Fibroblast of skin of back (primary cell): ENCODE measurements at regions not wholly inside any gene's neighbourhood (a gene's known extent, or its start where the extent isn't known, plus 50 kb on each side); places are given as distances from the start of the nearest gene placed in this dataset.

Experiments used
- DNase-seq: peaks from one replicate; pipeline ENCODE4 v3.0.0-alpha.2; 2013

DNA sequence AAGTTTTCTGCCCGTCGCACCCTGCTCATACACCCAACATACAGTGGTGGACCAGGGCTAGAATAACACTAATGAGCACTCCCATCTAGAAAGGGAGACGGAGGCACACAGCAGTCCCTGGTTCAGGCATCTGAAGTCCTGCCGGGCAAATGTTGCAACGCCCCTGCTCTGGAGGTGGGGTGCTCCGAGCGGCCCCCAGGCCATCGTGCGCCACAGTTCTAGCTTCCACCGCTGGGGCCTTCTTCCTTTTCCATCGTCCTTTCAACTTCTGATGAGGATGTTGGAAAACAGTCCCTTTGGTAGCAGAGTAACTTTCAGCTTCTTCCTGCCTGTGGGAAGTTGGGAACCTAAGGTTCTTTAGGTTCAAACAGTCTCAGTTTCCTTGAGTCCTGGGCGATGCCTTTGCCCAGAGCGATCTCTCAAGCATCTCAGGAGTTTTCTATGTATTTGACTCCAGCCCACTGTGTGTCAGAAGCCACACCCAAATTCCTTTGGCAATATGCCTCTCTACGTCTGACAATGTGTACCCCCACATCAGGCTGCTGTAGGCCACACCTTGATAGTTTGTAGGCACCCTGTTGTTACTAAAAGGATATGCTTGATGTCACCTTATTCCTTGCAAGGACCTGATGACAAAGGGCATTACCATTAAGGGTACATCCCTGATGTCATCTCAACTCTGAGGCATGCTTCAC is 258.8 kb downstream of the GLI2 start:
- no peak for DNase-seq

DNA sequence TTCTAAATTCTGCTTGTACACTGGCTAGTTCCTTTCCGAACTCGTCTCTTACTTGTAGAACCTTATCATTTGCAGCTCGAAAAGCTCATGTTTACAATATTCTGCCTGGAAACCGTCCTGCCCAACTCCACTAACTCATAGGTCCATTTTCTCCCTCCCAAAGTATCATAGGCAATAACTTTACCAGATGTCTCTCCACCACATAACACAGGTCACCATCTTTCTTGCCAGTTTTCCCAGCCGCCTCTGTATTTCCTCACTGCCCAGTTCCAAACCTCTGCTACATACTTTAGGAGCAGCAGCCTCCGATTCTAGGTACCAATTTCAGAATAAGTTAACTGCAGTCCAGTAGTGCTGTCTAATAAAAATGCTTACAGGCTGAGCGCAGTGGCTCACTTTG is 259.5 kb downstream of the GLI2 start:
- no peak for DNase-seq

DNA sequence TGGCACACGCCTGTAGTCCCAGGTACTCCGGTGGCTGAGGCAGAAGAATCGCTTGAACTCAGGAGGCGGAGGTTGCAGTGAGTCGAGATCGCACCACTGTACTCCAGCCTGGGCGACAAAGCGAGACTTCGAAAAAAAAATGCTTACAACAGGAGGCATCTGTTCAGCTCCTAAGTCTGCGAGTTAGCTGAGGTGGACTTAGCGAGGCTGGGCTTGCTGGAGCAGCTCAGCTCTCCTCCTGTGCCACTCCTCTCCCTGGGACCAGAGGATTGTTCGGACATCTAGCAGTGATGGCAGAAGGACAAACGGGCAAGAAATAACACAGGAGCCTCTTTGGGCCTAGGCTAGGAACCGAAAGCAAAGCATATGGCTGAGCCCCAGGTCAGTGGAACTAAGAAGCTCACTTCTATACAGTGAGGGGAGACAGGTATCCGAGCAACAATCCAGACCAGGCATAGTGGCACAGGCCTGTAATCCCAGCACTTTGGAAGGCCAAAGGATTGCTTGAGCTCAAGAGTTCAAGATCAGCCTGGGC is 260.1 kb downstream of the GLI2 start:
- no peak for DNase-seq

DNA sequence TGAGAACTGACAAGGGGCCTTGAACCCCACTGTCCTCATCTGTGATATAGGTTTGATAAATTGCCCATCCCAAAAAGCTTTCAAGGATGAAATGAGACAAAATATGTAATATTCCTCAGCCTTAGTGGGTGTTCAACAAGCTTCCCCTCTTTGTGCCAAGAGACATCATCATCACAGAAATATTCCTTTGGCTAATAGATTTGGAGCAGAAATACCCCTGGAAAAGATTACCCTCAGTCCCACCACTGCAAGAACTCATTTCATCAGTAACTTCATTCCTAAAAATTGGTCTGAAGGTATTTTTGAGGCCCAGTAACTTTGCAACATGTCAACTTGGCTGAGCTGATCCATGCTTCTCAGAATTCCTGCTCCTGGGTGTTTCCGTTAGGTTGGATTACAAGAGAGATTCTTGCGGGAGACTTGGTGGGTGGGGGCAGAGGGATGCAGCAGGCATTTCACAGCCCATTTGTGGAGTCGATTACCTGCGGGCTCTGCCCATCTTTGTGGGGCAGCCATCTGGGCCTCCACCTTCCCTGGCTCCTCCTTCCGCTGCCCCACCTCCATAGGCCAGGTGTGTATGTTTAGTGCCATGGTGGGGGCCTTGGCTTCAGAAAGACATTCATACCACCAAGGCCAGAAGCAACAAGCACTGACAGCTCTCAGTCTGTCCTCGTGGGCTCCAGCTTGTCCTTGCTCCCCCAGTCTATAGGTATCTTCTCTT is 263.9 kb downstream of the GLI2 start:
- DNase-seq = no peak

- no peak for DNase-seq
These were observed 265.1 kb downstream of the GLI2 start for GRCh38 chr2:121000804-121001203.

DNA sequence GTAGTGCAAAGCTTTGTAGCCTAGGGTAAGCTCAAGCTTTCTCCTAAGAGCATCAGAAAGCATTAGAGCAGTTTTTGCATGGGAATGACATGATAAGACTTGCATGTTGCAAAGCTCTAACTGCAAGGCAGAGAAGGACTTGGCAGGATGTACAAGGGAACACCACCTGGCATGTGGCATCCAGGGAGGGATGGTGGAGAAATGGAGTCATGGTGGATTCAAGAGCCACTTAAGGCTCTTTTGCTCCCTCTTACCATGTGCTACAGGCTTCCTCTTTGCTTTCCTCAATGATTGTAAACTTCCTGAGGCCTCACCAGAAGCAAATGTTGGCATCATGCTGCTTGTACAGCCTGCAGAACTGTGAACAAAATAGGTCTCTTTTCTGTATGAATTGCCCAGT is 266.0 kb downstream of the GLI2 start:
- DNase-seq = no peak

- no peak for DNase-seq
These were observed 266.9 kb downstream of the GLI2 start for GRCh38 chr2:121002597-121002996.

- no peak for DNase-seq
These were observed 267.7 kb downstream of the GLI2 start for GRCh38 chr2:121003391-121003790.

DNA sequence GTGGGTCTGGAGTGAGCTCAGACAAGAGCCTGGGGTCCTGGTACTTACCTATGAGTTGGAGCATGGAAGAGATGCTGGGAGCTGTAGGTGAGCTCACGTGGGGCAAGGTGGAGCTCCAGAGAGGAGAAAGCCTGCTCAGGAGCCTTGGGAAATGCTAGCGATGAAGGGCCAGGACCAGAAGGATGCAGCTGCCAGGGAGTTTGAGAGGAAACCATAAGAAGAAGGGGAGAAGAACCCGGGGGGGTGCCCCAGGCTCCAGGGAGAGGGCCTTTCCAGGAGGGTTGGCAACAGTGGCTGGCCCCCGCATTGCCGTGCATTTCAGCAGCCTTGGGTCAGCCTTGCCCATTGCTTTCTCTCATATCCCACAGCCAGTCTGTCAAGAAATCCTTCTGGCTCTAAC is 268.7 kb downstream of the GLI2 start:
- no peak for DNase-seq

DNA sequence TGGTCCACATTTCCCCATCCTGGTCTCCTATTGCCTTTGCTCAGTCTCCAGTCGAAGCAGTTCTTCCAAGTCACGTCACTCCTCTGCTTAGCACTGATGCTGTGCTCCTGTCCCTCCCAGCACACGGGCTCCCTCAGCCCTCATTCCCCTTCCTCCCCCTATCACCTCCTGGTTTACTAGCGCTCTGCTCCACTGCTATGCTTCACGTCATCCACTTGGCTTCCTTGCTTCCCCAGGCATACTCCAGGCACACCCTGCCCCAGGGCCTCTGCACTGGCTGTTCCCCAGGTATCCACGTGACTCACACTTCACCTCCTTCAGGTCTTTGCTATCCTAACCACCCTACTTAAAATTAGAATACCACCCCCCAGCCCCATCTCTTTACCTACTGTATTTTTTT is 269.3 kb downstream of the GLI2 start:
- no peak for DNase-seq

GRCh38 chr2:121005453-121005852 is 269.8 kb downstream of the GLI2 start:
- no peak for DNase-seq

DNA sequence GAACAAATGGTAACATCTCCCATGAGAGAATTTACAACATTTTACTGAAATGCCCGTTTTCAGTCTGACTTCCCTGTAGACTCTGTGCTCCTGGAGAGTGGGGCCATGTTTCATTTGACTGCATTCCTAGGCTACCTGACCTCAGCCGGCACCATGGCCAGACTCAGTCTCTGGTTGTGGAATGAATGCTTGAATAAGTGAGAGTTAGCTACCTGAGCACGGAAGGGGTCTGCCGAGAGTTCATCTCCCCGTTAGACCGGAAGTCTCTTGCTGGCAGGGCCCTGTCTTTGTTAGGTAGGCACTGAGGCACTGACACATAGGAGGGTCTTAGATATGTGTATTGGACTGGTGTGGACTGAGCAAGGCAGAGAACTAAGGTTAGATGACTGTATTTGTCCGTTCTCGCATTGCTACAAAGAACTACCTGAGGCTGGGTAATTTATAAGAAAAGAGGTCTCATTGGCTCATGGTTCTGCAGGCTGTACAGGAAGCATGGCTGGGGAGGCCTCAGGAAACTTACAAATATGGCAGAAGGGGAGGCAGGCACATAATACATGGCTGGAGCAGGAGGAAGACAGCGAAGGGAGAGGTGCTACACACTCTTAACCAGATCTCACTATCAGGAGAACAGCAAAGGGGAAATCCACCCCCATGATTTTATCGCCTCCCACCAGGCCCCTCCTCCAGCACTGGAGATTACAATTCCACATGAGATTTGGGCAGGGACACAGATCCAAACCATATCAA is 271.2 kb downstream of the GLI2 start:
- DNase-seq = no peak

DNA sequence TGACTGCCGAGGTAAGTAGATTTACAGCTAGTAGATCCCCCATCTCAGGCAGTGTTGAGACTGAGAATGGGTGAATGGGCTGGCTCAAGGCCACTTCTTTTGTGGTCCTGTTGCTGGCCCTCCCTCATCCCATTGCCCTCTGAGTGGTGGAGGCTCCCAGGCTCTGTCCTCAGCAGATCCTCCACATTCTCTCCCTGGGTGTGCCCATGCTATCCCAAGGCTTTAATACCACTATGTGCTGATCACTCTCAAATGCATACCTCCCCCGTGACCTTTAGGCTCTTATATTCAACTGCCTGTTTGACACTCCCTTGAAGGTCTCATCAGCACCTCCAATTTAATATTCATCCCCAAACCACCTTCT is 271.8 kb downstream of the GLI2 start:
- DNase-seq = no peak

- DNase-seq = no peak
These were observed 273.3 kb downstream of the GLI2 start for GRCh38 chr2:121008975-121009374.

- DNase-seq = no peak
These were observed 274.0 kb downstream of the TFCP2L1 start for GRCh38 chr2:121010998-121011397.

DNA sequence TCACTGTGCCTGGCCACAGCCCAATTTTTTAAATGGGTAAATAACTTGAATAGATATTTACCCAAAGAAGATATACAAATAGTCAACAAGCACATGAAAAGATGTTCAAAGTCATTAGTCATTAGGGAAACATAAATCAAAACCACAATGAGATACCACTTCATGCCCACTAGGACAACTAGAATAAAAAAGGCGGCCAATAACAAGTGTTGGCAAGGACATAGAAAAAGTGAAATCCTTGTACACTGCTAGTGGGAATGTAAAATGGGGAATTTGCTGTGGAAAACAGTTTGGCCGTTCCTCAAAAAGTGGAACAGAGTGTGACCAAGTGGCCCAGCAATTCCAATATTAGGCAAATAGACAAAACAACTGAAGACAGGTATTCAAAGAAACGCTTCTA is 270.1 kb downstream of the TFCP2L1 start:
- no peak for DNase-seq

DNA sequence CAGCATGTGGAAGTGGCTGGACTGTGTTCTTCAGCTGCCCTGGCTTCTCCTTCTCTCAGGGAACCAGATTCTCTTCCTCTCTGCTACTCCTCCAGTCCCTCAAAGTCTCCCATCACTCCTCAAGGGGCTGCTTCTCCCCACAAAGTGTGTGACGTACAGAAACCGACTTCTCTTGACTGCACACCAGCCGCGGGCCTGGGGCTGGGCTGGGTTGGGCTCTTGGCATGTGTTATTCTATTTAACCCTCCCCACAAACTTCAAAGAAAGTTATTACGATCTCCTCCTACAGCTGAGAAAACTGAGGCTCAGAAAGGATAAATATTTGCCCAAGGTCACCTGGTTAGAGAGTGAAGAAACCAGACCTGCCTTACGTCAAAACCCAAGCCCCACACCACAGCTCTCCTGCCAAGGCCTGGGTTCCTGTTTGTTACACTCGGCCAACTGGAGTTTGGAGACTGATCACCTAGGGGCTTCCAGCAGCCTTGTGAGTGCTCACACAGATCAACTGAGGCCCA is 269.0 kb downstream of the TFCP2L1 start:
- DNase-seq = no peak

DNA sequence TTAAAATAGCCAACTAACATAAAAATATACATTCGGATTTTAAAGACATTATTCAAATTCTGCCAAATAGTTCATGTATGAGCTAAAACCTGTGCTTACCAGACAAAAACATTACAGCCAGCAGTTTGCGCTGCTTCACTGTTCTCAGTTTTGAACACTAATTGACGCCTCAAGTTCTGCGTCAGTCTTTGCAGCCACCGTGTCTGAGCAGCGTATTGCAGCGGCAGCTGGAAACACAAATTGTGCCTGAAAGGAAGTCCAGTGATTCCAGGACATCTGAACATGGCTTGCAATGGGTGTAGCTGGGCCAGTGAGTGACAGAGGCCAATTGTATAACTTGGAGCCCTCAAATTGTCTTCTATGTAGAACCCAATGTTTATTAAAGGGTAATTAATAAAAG is 267.6 kb downstream of the TFCP2L1 start:
- no peak for DNase-seq

DNA sequence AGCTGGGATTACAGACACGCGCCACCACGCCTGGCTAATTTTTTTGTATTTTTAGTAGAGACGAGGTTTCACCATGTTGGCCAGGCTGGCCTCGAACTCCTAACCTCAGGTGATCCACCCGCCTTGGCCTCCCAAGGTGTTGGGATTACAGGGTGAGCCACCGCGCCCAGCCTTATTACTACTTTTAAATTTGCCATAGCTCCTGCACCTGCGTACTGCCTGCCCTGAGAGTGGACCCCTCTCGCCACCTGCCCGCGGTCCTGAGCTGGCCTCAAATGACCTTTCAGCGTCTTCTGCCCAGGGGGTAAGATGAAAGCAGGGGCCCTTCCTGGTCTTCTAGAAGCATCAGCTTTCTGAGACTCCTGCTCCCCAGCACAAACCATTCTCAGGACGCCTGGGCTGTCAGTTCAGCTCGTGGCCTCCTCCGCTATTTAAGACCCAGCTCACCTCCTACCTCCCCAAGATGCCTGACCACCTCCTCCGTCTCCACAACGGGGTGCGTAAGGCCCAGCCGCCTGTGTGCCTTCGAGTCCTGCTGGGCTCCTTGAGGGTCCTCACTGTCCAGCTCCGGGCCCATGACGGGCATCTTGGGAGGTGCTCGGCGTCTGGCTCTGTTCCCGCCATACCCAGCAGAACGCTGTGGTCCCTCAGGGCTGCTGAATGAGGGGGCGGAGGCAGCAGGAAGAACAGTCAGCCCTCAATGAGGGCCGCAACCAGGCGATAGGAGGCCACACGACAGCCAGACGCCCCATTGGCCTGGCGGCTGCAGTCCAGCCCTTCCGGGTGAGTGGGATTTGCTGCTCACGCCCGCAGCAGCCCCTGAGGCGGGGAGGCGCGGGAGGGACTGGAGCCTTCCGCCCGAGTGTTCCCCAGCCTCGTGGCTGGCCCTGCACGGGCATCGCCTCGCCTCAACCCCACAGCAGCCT is 266.6 kb downstream of the TFCP2L1 start:
- no peak for DNase-seq

- DNase-seq = no peak
These were observed 265.9 kb downstream of the TFCP2L1 start for GRCh38 chr2:121019071-121019470.

- DNase-seq = no peak
These were observed 265.2 kb downstream of the TFCP2L1 start for GRCh38 chr2:121019756-121020155.

- no peak for DNase-seq
These were observed 263.3 kb downstream of the TFCP2L1 start for GRCh38 chr2:121021685-121022084.
